ENCODE measurements at regions not wholly inside any gene's neighbourhood (a gene's known extent, or its start where the extent isn't known, plus 50 kb on each side); places are given as distances from the start of the nearest gene placed in this dataset.
"Not testable (repeated sequence)": the region's sequence is repeated elsewhere in the genome, so short reads cannot be mapped to it uniquely, and the experiment has no call there.

DNA sequence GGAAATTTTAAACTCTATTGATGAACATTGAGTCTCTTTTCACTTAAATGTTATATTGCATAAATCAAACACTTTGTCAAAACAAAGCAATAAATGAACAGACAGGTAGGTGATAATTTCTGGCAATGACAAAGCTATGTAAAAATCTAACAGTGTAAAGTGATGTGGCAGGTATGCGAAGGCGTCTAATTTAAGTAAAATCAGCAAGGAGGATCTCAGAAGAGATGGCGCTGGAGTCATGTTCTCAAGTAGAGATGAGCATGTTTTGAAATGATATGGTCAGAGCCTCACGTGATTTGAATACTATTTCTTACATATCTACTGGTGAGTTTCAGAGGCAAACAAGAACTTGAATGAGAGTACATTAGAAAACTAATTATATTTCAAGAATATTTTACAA lies 204.0 kb upstream of the FRG1 start:
- DNase-seq = not testable (repeated sequence)

- DNase-seq = not testable (repeated sequence)
Observed at GRCh38 chr4:189740118-189740517, 200.6 kb upstream of the FRG1 start.

- DNase-seq = no peak
Observed at GRCh38 chr4:189740873-189741272, 199.8 kb upstream of the FRG1 start.

DNA sequence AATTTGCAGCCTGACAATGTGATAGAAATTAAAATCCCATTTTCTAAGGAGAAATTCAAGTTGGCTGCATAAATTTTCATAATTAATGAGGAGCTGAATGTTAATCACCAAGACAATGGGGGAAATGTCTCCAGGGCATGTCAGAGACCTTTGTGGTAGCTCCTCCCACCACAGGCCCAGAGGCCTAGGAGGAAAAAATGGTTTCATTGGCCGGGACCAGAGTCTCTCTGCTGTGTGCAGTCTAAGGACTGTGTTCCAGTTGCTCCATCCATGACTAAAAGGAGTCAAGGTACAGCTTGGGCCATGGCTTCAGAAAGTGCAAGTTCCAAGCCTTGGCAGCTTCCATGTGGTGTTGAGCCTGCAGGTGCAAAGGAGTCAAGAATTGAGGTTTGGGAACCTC lies 187.6 kb upstream of the FRG1 start:
- not testable (repeated sequence) for DNase-seq

DNA sequence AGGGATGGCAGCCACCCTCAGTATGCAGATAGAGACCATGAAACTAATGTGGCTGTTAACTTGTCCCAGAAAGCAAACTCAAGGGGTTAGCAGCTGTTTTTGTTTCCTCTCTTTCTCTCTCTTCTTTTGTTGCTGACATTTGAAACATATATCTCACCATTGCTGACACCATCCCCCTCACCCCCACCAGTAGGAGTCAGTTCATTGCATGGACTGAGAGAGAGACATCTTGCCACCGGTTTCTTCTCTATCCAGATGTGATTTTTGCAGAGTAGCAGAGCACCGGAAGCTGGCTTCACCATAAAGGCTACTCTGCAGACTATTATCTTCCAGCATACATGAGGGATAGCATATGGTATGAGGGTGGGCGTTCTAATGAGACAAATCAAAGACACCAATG lies 177.1 kb upstream of the FRG1 start:
- no peak for DNase-seq

GRCh38 chr4:189765301-189765700 lies 175.4 kb upstream of the FRG1 start:
- no peak for DNase-seq

DNA sequence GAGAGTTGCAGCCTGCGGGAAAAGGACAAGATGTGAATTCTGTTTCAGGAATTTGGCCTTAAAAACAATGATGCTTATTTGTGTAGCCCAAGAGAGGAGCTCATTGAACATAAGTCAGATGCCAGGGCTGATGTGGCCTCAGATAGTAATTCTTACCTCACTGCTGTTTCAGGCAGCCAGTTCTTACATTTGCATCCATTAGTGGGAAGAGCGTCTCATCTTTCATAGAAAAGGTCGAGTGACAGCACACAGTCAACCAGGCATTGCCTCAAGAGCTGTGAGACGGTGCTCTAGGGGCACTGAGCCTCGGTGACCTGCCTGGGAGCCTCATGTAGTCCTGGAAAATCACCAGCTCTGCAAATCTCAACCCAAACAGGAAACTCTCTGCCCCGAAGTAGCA lies 174.9 kb upstream of the FRG1 start:
- DNase-seq = no peak

- DNase-seq = no peak
Observed at GRCh38 chr4:189767941-189768340, 172.7 kb upstream of the FRG1 start.

- no peak for DNase-seq
Observed at GRCh38 chr4:189769131-189769530, 171.5 kb upstream of the FRG1 start.

GRCh38 chr4:189771696-189772361 lies 168.8 kb upstream of the FRG1 start:
- no peak for DNase-seq

DNA sequence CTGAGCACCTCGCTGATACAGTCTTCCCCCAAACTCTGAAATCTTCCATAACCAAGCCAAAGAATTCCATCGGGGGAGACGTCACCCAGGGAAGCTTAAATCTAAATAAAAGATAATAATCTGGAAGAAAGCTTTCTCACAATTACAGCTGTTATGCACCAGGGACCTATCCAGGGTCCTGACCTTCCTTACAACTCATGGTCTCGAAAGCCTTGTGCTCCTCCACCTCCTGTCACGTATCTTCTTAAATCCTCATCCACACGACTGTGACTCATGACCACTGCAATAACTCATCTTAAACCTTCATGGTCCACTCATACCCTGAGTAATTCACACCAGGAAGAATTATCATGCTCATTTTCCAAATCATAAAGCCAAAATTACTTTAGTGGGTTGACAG lies 166.8 kb upstream of the FRG1 start:
- no peak for DNase-seq

DNA sequence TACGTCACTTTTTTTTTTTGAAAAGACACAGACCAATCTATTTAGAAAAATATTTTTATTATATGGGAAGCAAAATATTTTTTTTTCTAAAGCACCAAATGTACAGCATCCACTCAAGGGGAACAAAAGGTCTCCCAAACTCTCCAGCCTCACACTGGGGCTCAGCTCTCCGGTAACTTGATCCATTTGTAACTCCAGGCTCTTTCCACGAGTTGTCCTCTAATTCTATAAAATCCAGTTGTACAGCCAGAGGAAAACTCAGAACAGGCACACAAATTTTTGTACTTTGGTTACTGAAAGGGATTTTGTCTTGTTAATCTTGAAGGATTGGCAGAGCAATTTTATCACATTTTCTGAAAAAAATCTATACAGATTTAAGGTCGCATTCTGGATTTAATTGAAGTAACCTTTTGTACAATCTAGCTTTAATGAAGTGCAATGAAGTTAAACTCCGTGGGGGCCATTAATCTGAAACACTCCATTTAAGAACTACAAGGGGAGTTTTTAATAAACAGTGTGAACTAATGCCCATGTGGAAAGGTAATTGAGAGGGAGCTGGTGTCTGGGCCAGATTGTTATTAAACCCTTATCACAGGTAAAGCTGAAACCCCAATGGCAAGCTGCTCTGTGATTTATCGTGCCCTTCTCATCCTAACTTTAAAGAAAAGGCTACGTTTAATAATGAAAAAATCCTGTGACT lies 161.2 kb upstream of the FRG1 start:
- no peak for DNase-seq

GRCh38 chr4:189780391-189780790 lies 160.3 kb upstream of the FRG1 start:
- no peak for DNase-seq

DNA sequence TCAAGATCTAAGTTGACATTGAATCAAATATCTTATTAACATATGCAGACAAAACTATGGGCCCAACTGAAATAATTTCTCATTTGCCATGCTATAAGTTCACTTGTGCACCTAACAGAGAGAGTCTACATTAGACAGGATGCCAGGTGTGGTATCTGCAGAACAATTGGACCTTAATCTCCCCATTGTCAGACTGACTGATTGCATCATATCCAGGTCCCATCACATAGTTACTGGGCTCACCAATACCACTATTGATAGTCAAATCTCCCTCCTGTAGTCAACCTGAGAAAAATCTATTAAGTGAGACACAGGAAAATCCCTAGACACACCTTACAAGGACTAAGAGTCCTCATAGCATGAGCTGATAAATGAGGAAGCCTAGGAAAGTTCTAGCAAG lies 156.0 kb upstream of the FRG1 start:
- no peak for DNase-seq

- DNase-seq = no peak
Observed at GRCh38 chr4:189785257-189785656, 155.4 kb upstream of the FRG1 start.

- DNase-seq = no peak
Observed at GRCh38 chr4:189786447-189786846, 154.2 kb upstream of the FRG1 start.

GRCh38 chr4:189787216-189788031 lies 153.2 kb upstream of the FRG1 start:
- no peak for DNase-seq

DNA sequence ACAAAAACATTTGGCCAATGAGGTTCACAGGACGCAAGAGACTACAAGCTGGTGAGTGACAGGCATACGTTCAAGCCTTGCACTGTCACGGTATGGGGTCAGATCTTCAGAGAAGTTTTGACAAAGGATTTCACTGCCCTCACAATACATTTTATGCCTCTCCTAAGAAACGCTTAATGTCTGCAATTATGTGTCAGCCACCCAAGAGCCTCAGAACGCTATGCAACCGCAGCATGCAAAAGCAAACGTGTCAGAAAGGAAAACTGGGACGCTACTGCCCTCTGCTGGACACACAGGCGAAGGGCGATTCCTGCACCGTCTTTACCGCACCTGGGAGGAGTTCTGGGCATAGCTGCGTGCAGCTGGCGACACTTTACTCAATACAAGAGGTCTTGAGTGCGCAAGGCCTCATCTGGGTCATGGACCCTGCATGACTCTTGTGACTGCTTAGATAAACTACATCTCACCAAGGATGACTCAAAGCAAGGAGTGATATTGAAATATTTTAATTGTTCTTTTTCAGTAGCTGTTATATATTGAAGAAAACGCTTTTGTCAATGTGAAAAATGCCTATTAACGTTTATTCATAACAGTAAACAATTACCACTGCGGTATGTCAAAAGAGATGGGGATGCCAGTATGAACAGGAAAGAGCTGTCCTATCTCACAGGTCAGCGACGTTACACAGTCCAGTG lies 147.6 kb upstream of the FRG1 start:
- DNase-seq = peak; percentile 44

- DNase-seq = no peak
Observed at GRCh38 chr4:189800545-189801088, 140.1 kb upstream of the FRG1 start.

DNA sequence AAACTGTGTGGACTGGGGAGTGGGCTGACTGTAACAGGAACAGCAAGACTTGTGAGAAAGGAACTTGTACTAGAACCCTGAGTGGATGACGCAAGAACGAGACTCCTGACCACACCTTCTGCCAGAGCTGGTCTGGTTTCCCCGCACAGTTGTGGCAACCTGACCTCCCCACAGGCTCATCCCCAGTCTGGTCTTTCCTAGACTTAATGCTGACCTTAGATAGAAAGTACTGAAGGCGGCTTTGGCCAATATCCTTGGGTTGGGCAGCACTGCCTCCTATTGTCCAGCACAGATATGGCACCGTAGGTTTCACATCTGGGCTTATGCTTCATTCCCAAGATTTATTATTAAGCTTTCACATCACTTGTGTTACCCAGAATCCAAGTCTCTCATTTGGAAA lies 137.8 kb upstream of the FRG1 start:
- DNase-seq = no peak

GRCh38 chr4:189804894-189805293 lies 135.8 kb upstream of the FRG1 start:
- DNase-seq = no peak

GRCh38 chr4:189806506-189806905 lies 134.2 kb upstream of the FRG1 start:
- DNase-seq = no peak

GRCh38 chr4:189807031-189807430 lies 133.6 kb upstream of the FRG1 start:
- DNase-seq = no peak
